ENCODE measurements at regions not wholly inside any gene's neighbourhood (a gene's known extent, or its start where the extent isn't known, plus 50 kb on each side); places are given as distances from the start of the nearest gene placed in this dataset.

DNA sequence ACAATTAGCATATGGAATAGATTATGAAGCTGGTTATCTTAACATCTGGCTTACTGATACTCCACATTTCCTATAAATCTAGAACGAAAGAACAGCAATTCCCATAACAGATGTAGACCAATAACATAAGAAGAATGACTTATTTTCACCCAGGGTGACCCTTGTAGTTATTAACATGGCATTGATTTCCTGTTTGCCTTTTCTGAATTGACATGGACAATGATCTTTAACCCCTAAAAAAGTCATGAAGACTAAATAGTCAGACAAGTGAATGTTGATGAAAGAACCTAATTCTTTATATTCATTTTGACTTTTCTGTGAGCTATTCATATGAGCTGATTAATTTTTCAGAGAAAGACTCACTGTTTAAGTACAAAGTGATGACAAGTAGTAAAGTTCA, 175.3 kb upstream of the CD180 start:
- ATAC-seq = no peak
- TF ChIP-seq TCF4 (CRISPR knock-in tag; IDR thresholded peaks at IDR 0.05; ENCODE audit: borderline replicate concordance) = peak; percentile 38; the same call in 1 of the 2 replicates
- TF ChIP-seq ZNF70 (CRISPR knock-in tag; IDR thresholded peaks at IDR 0.05) = no peak

DNA sequence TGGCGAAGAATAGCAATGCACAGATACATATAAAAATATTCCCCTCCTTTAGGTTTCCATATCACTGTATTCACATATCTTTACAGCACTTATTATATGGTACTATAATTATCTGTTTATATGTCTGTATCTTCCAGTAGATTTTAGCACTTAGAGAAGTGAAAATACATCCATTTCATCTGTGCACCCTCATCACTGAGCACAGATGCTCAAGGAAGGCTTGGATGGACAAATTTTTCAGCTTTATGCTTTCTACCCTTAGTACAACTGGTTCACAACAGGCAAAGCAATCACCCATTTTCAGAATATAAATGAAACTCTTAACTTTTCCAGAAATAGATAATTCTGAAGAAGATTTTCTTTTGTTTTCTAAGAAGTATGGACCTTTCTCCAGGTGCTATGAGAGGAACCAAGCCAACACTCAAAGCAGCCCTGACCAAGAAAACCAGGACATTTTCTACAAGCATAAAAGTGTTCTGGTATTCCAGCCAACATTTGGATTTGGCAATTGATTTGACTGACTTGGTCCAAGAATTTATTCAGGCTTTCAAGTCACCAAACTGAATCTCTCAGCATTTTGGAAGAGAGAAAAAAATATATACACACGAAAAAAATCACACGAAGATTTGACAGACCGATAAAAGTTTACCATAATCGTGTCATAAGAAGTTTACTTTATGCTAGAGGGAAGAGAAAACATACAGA, 170.2 kb upstream of the CD180 start:
- ATAC-seq = no peak
- TF ChIP-seq ZC3H10 (CRISPR knock-in tag; IDR thresholded peaks at IDR 0.05) (no peak), PPARA (CRISPR knock-in tag; IDR thresholded peaks at IDR 0.05; ENCODE audit: borderline replicate concordance) (no peak), OSR1 (CRISPR knock-in tag; IDR thresholded peaks at IDR 0.05) (no peak), TOX (CRISPR knock-in tag; IDR thresholded peaks at IDR 0.05; ENCODE audit: borderline replicate concordance) (no peak)

DNA sequence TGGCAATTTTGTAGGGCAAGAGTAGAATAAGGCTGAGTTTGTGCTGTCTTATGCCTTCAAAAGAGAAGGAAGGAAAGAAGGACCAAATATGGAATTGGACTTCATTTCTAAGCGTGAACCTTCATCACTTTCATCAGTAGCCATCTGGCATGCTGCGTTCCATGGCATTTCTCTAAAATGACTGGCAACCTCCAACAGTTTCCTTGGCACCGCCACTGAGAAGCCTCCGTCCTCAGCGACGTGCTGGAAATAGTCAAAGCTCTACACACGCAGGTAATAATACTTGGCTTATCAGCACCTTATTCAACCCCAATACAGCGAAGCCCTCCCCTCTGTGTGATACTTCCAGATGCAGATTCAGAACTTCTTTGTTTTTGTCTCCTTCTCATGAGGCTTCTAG, 169.7 kb upstream of the CD180 start:
- ATAC-seq = no peak
- no peak for TF ChIP-seq PPARA (CRISPR knock-in tag; IDR thresholded peaks at IDR 0.05; ENCODE audit: borderline replicate concordance)
- TF ChIP-seq BACH2 (CRISPR knock-in tag; IDR thresholded peaks at IDR 0.05; ENCODE audit: borderline replicate concordance) = no peak
- no peak for TF ChIP-seq PATZ1 (CRISPR knock-in tag; IDR thresholded peaks at IDR 0.05; ENCODE audit: borderline replicate concordance)
- TF ChIP-seq ZFP30 (CRISPR knock-in tag; IDR thresholded peaks at IDR 0.05) = no peak
- no peak for TF ChIP-seq ESRRG (CRISPR knock-in tag; IDR thresholded peaks at IDR 0.05)
- TF ChIP-seq ISL1 (CRISPR knock-in tag; IDR thresholded peaks at IDR 0.05) = no peak
- no peak for TF ChIP-seq TSHZ2 (CRISPR knock-in tag; IDR thresholded peaks at IDR 0.05)
- TF ChIP-seq, protein P1, sequence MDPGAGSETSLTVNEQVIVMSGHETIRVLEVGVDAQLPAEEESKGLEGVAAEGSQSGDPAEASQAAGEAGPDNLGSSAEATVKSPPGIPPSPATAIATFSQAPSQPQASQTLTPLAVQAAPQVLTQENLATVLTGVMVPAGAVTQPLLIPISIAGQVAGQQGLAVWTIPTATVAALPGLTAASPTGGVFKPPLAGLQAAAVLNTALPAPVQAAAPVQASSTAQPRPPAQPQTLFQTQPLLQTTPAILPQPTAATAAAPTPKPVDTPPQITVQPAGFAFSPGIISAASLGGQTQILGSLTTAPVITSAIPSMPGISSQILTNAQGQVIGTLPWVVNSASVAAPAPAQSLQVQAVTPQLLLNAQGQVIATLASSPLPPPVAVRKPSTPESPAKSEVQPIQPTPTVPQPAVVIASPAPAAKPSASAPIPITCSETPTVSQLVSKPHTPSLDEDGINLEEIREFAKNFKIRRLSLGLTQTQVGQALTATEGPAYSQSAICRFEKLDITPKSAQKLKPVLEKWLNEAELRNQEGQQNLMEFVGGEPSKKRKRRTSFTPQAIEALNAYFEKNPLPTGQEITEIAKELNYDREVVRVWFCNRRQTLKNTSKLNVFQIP (CRISPR knock-in tag; IDR thresholded peaks at IDR 0.05; ENCODE audit: borderline replicate concordance, low read depth) = no peak
- TF ChIP-seq CSRNP3 (CRISPR knock-in tag; IDR thresholded peaks at IDR 0.05) = no peak
- TF ChIP-seq TOX (CRISPR knock-in tag; IDR thresholded peaks at IDR 0.05; ENCODE audit: borderline replicate concordance) = no peak
- TF ChIP-seq TCF4 (CRISPR knock-in tag; IDR thresholded peaks at IDR 0.05; ENCODE audit: borderline replicate concordance) = no peak
- TF ChIP-seq ZNF8 (CRISPR knock-in tag; IDR thresholded peaks at IDR 0.05) = no peak
- TF ChIP-seq CSDC2 (CRISPR knock-in tag; IDR thresholded peaks at IDR 0.05) = no peak
- TF ChIP-seq ZFP3 (CRISPR knock-in tag; IDR thresholded peaks at IDR 0.05) = no peak
- TF ChIP-seq ZNF70 (CRISPR knock-in tag; IDR thresholded peaks at IDR 0.05) = no peak
- no peak for TF ChIP-seq GLIS3 (CRISPR knock-in tag; IDR thresholded peaks at IDR 0.05)
- no peak for TF ChIP-seq OSR1 (CRISPR knock-in tag; IDR thresholded peaks at IDR 0.05)
- TF ChIP-seq ZNF565 (CRISPR knock-in tag; conservative IDR thresholded peaks at IDR 0.05; ENCODE audit: low read depth) = no peak
- TF ChIP-seq RARB (CRISPR knock-in tag; IDR thresholded peaks at IDR 0.05) = no peak
- TF ChIP-seq ZC3H10 (CRISPR knock-in tag; IDR thresholded peaks at IDR 0.05) = no peak

DNA sequence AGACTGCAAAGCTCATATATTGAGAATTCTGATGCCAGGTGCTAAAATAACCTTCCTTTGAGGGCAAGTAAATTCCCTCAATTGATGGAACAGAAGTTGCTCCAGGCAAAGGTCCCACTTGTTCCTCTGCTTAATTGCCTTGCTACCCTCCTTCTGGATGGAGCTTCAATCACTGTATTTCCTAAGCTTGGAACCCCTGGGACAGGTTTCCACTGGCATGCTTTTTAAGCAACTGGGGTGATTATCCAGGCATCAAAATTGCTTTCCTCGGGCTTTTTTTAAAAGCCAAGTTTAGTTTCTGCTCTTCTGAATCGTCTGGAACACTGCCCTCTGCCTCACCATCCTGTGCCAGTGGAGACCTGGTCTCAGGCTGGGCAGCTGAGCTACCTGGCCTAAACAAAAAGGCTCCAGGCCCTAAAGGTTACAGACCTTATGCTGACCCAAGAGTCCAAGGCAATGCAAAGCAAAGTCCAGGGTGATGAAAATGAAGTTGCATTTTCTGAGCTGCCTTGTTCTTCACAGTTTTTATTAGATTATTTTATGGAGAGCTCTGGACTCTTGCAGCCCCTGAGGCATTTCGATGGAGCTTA, 167.9 kb upstream of the CD180 start:
- no peak for ATAC-seq
- TF ChIP-seq SNAI2 (CRISPR knock-in tag; IDR thresholded peaks at IDR 0.05) = no peak
- no peak for TF ChIP-seq ESRRG (CRISPR knock-in tag; IDR thresholded peaks at IDR 0.05)
- no peak for TF ChIP-seq TOX (CRISPR knock-in tag; IDR thresholded peaks at IDR 0.05; ENCODE audit: borderline replicate concordance)
- no peak for TF ChIP-seq ZNF8 (CRISPR knock-in tag; IDR thresholded peaks at IDR 0.05)
- no peak for TF ChIP-seq TSHZ2 (CRISPR knock-in tag; IDR thresholded peaks at IDR 0.05)
- TF ChIP-seq RARB (CRISPR knock-in tag; IDR thresholded peaks at IDR 0.05) = no peak
- no peak for TF ChIP-seq ZNF565 (CRISPR knock-in tag; conservative IDR thresholded peaks at IDR 0.05; ENCODE audit: low read depth)
- TF ChIP-seq ZFP3 (CRISPR knock-in tag; IDR thresholded peaks at IDR 0.05) = no peak
- TF ChIP-seq CSDC2 (CRISPR knock-in tag; IDR thresholded peaks at IDR 0.05) = no peak
- TF ChIP-seq GLIS3 (CRISPR knock-in tag; IDR thresholded peaks at IDR 0.05) = no peak
- TF ChIP-seq PATZ1 (CRISPR knock-in tag; IDR thresholded peaks at IDR 0.05; ENCODE audit: borderline replicate concordance) = no peak

Measured in SK-N-SH treated with all-trans-retinoic acid at 6 μM for 48 hours (cell line).